Peyer's patch (tissue), 4 donors: ENCODE measurements at regions not wholly inside any gene's neighbourhood (a gene's known extent, or its start where the extent isn't known, plus 50 kb on each side); places are given as distances from the start of the nearest gene placed in this dataset.

Experiments
- DNase-seq, 3 donors: peaks; one replicate each; pipeline ENCODE4 v3.0.0-alpha.2; 2017 to 2019
- H3K27ac ChIP-seq, 4 donors: fragments of 200-600 bp; sonication (generic); one replicate each; pipeline ENCODE4 v1.5.1; 2016 to 2019
- H3K27me3 ChIP-seq, 2 donors: fragments of 200-600 bp; sonication (generic); one replicate each; pipeline ENCODE4 v1.5.1; 2019
- H3K36me3 ChIP-seq, 3 donors: fragments of 200-600 bp; sonication (generic); one replicate each; pipeline ENCODE4 v1.5.1; 2016 to 2019
- H3K4me1 ChIP-seq, 4 donors: fragments of 200-600 bp; sonication (generic); one replicate each; pipeline ENCODE4 v1.5.1; 2016 to 2019
- H3K4me3 ChIP-seq, 4 donors: fragments of 200-600 bp; sonication (generic); 1 replicate in 3 of 4; 2 replicates in 1 of 4; pipeline ENCODE4 v1.5.1; 2016 to 2019; ENCODE audit warnings: mild to moderate bottlenecking in 1 of 4
- H3K9me3 ChIP-seq, 4 donors: fragments of 200-600 bp; sonication (generic); one replicate each; pipeline ENCODE4 v1.5.1; 2016 to 2019; ENCODE audit warnings: mild to moderate bottlenecking in 1 of 4
- CTCF ChIP-seq, 6 experiments: fragments of 450-650 bp in 4 of 6; fragments of 200-600 bp in 2 of 6; sonication (generic) in 1 of 6; IDR thresholded peaks; one replicate each; pipeline ENCODE4 v1.5.1; 2017 to 2019; ENCODE audit warnings: antibody characterized with exemption in 6 of 6, mild to moderate bottlenecking in 3 of 6, moderate library complexity in 1 of 6
- POLR2A ChIP-seq, 2 donors: fragments of 450-650 bp; IDR thresholded peaks; one replicate each; pipeline ENCODE4 v1.5.1; 2017; ENCODE audit warnings: antibody characterized with exemption in 2 of 2, mild to moderate bottlenecking in 2 of 2, moderate library complexity in 2 of 2

GRCh38 chr15:46941241-46941640, 776.1 kb upstream of the SEMA6D start:
- Histone ChIP-seq H3K27ac (no peak overlapping the region), H3K36me3 (no peaks in the 10 kb centered on the region), H3K27me3 (no peaks in the 10 kb centered on the region), H3K4me3 (no peak overlapping the region), H3K9me3 (no peaks in the 10 kb centered on the region), H3K4me1 (no peaks in the 10 kb centered on the region)
- TF ChIP-seq POLR2A (IDR thresholded peaks at IDR 0.05), result no peak
- TF ChIP-seq CTCF (IDR thresholded peaks at IDR 0.05), result no peak
- no peak for DNase-seq

- no peak overlapping the region for H3K4me3 ChIP-seq
- no peak for TF ChIP-seq POLR2A (IDR thresholded peaks at IDR 0.05)
- TF ChIP-seq CTCF (IDR thresholded peaks at IDR 0.05), result no peak
- DNase-seq, result no peak
- no peaks in the 10 kb centered on the region for H3K9me3 ChIP-seq
- H3K4me1 ChIP-seq, result no peaks in the 10 kb centered on the region
- no peaks in the 10 kb centered on the region for H3K27me3 ChIP-seq
- H3K36me3 ChIP-seq, result no peaks in the 10 kb centered on the region
- no peak overlapping the region for H3K27ac ChIP-seq
These were observed 770.4 kb upstream of the SEMA6D start for GRCh38 chr15:46946953-46947352.

GRCh38 chr15:46955576-46955975, 761.7 kb upstream of the SEMA6D start:
- H3K27ac ChIP-seq, result no peak overlapping the region
- no peaks in the 10 kb centered on the region for H3K27me3 ChIP-seq
- no peak for TF ChIP-seq POLR2A (IDR thresholded peaks at IDR 0.05)
- no peak for TF ChIP-seq CTCF (IDR thresholded peaks at IDR 0.05)
- no peaks in the 10 kb centered on the region for H3K4me1 ChIP-seq
- DNase-seq, result no peak
- H3K36me3 ChIP-seq, result no peaks in the 10 kb centered on the region
- H3K4me3 ChIP-seq, result no peak overlapping the region
- H3K9me3 ChIP-seq, result no peaks in the 10 kb centered on the region

- Histone ChIP-seq H3K27ac (no peak overlapping the region), H3K27me3 (no peaks in the 10 kb centered on the region), H3K4me1 (no peaks in the 10 kb centered on the region), H3K9me3 (no peaks in the 10 kb centered on the region), H3K4me3 (no peak overlapping the region), H3K36me3 (no peaks in the 10 kb centered on the region)
- no peak for TF ChIP-seq POLR2A (IDR thresholded peaks at IDR 0.05)
- TF ChIP-seq CTCF (IDR thresholded peaks at IDR 0.05), result no peak
- no peak for DNase-seq
These were observed 760.8 kb upstream of the SEMA6D start for GRCh38 chr15:46956456-46956855.

- no peak for TF ChIP-seq POLR2A (IDR thresholded peaks at IDR 0.05)
- TF ChIP-seq CTCF (IDR thresholded peaks at IDR 0.05), result no peak
- DNase-seq, result no peak
- H3K27ac ChIP-seq, result no peak overlapping the region
- H3K9me3 ChIP-seq, result no peaks in the 10 kb centered on the region
- no peaks in the 10 kb centered on the region for H3K27me3 ChIP-seq
- H3K4me1 ChIP-seq, result no peaks in the 10 kb centered on the region
- H3K36me3 ChIP-seq, result no peaks in the 10 kb centered on the region
- H3K4me3 ChIP-seq, result no peak overlapping the region
These were observed 760.4 kb upstream of the SEMA6D start for GRCh38 chr15:46956881-46957280.

- Histone ChIP-seq H3K27me3 (no peaks in the 10 kb centered on the region), H3K27ac (no peak overlapping the region), H3K9me3 (no peaks in the 10 kb centered on the region), H3K4me1 (no peaks in the 10 kb centered on the region), H3K36me3 (no peaks in the 10 kb centered on the region), H3K4me3 (no peak overlapping the region)
- TF ChIP-seq POLR2A (IDR thresholded peaks at IDR 0.05), result no peak
- TF ChIP-seq CTCF (IDR thresholded peaks at IDR 0.05), result no peak
- DNase-seq, result no peak
These were observed 756.7 kb upstream of the SEMA6D start for GRCh38 chr15:46960581-46960980.
